ENCODE measurements at regions not wholly inside any gene's neighbourhood (a gene's known extent, or its start where the extent isn't known, plus 50 kb on each side); places are given as distances from the start of the nearest gene placed in this dataset.

DNA sequence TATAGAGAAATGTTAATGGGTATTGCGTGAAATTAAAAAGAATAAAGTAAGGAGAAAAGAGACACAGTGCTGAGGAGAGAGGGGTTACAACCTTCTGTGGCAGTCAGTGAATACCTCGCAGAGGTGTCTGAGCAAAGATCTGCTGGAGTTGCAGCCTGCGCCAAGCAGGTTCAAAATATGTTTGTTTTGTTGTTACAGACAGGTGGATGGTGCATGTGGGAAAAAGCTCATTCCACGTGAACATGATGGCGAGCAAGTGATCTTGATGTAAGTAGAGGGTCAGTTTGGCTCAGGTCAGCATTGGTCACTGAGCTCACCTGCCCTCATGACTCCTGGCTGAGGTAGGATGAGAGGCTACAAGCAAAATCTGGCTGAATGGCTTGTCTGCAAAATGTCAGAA is 66.2 kb downstream of the SOX11 start:
- Histone ChIP-seq H3K4me1 (ENCODE audit: control insufficient read depth in 1 of 2, insufficient read depth in 2 of 2, low read length in 2 of 2) (no peaks in the 10 kb centered on the region), H4K20me1 (ENCODE audit: insufficient read depth) (no peaks in the 10 kb centered on the region), H3K36me3 (ENCODE audit: control insufficient read depth in 1 of 2, insufficient read depth in 2 of 2, low read length in 2 of 2) (no peaks in the 10 kb centered on the region), H3K9me2 (ENCODE audit: insufficient read depth) (no peaks in the 10 kb centered on the region), H3K79me2 (ENCODE audit: insufficient read depth, low read length) (no peaks in the 10 kb centered on the region), H2AFZ (ENCODE audit: low read depth, low read length, poor library complexity, severe bottlenecking) (no peak overlapping the region), H3K27me3 (ENCODE audit: insufficient read depth, low read length) (no peaks in the 10 kb centered on the region), H3K9ac (ENCODE audit: low read length) (no peak overlapping the region), H3K4me3 (replicated peaks in 1 of 2; ENCODE audit: low read depth in 1 of 2, low read length in 2 of 2) (no peak overlapping the region), H3K9me3 (ENCODE audit: control insufficient read depth in 1 of 2, insufficient read depth in 1 of 2, low read depth in 1 of 2, low read length in 2 of 2) (peaks cover 7 to 15% of the 10 kb centered on the region in 2 experiments; a peak in 2 of 4 replicates), H3K4me2 (ENCODE audit: low read length) (no peak overlapping the region), H3K27ac (ENCODE audit: low read depth, low read length) (no peak overlapping the region)
- ChIA-PET RAD21 (ENCODE audit: low non-redundant PET in 1 of 2, low total read pairs in 2 of 2, uncharacterized antibody in 2 of 2, unreplicated experiment in 2 of 2) (no interaction called here), CTCF (no interaction called here), POLR2A (no interaction called here)
- ATAC-seq, result no peak
- no peak for TF ChIP-seq YY1 (IDR thresholded peaks at IDR 0.05; ENCODE audit: extremely low read depth, insufficient replicate concordance, low read depth, low read length)
- TF ChIP-seq, protein P1, sequence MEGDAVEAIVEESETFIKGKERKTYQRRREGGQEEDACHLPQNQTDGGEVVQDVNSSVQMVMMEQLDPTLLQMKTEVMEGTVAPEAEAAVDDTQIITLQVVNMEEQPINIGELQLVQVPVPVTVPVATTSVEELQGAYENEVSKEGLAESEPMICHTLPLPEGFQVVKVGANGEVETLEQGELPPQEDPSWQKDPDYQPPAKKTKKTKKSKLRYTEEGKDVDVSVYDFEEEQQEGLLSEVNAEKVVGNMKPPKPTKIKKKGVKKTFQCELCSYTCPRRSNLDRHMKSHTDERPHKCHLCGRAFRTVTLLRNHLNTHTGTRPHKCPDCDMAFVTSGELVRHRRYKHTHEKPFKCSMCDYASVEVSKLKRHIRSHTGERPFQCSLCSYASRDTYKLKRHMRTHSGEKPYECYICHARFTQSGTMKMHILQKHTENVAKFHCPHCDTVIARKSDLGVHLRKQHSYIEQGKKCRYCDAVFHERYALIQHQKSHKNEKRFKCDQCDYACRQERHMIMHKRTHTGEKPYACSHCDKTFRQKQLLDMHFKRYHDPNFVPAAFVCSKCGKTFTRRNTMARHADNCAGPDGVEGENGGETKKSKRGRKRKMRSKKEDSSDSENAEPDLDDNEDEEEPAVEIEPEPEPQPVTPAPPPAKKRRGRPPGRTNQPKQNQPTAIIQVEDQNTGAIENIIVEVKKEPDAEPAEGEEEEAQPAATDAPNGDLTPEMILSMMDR (IDR thresholded peaks at IDR 0.05 in 2 of 3, conservative IDR thresholded peaks at IDR 0.05 in 1 of 3; ENCODE audit: borderline replicate concordance in 1 of 3, insufficient read depth in 1 of 3, low read depth in 2 of 3, low read length in 2 of 3), result no peak
- TF ChIP-seq SP1 (IDR thresholded peaks at IDR 0.05; ENCODE audit: low read depth), result no peak
- no peak for TF ChIP-seq ZFX (IDR thresholded peaks at IDR 0.05)
- TF ChIP-seq FOSL1 (IDR thresholded peaks at IDR 0.05; ENCODE audit: low read depth), result no peak
- TF ChIP-seq, protein P2, sequence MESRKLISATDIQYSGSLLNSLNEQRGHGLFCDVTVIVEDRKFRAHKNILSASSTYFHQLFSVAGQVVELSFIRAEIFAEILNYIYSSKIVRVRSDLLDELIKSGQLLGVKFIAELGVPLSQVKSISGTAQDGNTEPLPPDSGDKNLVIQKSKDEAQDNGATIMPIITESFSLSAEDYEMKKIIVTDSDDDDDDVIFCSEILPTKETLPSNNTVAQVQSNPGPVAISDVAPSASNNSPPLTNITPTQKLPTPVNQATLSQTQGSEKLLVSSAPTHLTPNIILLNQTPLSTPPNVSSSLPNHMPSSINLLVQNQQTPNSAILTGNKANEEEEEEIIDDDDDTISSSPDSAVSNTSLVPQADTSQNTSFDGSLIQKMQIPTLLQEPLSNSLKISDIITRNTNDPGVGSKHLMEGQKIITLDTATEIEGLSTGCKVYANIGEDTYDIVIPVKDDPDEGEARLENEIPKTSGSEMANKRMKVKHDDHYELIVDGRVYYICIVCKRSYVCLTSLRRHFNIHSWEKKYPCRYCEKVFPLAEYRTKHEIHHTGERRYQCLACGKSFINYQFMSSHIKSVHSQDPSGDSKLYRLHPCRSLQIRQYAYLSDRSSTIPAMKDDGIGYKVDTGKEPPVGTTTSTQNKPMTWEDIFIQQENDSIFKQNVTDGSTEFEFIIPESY (IDR thresholded peaks at IDR 0.05; ENCODE audit: extremely low read depth, insufficient replicate concordance, low read length), result no peak
- no peak for TF ChIP-seq SRF (IDR thresholded peaks at IDR 0.05; ENCODE audit: low read depth)
- no peak for TF ChIP-seq ELF1 (IDR thresholded peaks at IDR 0.05; ENCODE audit: borderline replicate concordance, low read depth)
- no peak for TF ChIP-seq JUND (IDR thresholded peaks at IDR 0.05)
- TF ChIP-seq EZH2 (IDR thresholded peaks at IDR 0.05), result no peak
- no peak for TF ChIP-seq POLR2AphosphoS5 (IDR thresholded peaks at IDR 0.05; ENCODE audit: low read depth, low read length)
- TF ChIP-seq, protein P3, sequence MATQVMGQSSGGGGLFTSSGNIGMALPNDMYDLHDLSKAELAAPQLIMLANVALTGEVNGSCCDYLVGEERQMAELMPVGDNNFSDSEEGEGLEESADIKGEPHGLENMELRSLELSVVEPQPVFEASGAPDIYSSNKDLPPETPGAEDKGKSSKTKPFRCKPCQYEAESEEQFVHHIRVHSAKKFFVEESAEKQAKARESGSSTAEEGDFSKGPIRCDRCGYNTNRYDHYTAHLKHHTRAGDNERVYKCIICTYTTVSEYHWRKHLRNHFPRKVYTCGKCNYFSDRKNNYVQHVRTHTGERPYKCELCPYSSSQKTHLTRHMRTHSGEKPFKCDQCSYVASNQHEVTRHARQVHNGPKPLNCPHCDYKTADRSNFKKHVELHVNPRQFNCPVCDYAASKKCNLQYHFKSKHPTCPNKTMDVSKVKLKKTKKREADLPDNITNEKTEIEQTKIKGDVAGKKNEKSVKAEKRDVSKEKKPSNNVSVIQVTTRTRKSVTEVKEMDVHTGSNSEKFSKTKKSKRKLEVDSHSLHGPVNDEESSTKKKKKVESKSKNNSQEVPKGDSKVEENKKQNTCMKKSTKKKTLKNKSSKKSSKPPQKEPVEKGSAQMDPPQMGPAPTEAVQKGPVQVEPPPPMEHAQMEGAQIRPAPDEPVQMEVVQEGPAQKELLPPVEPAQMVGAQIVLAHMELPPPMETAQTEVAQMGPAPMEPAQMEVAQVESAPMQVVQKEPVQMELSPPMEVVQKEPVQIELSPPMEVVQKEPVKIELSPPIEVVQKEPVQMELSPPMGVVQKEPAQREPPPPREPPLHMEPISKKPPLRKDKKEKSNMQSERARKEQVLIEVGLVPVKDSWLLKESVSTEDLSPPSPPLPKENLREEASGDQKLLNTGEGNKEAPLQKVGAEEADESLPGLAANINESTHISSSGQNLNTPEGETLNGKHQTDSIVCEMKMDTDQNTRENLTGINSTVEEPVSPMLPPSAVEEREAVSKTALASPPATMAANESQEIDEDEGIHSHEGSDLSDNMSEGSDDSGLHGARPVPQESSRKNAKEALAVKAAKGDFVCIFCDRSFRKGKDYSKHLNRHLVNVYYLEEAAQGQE (IDR thresholded peaks at IDR 0.05; ENCODE audit: low read depth), result no peak
- TF ChIP-seq TCF7L2 (IDR thresholded peaks at IDR 0.05; ENCODE audit: borderline replicate concordance, extremely low read depth, insufficient read depth, insufficient read length), result no peak
- TF ChIP-seq ZNF274 (IDR thresholded peaks at IDR 0.05; ENCODE audit: low read depth, low read length), result no peak
- no peak for TF ChIP-seq EGR1 (IDR thresholded peaks at IDR 0.05; ENCODE audit: low read depth)
- no peak for TF ChIP-seq RAD21 (IDR thresholded peaks at IDR 0.05; ENCODE audit: low read depth)
- BruUV-seq (replicated peaks), result no TSS peak
- intact Hi-C loops (cut with micrococcal nuclease), result no loop called here
- DNase-seq (ENCODE audit: low read depth, low spot score), result no peak

Data from HCT116 (cell line).